HG03565 (cell line): ENCODE measurements at regions not wholly inside any gene's neighbourhood (a gene's known extent, or its start where the extent isn't known, plus 50 kb on each side); places are given as distances from the start of the nearest gene placed in this dataset.

ENCODE experiments used
- ATAC-seq: cut with Tn5 transposase; IDR thresholded peaks from one replicate; pipeline ENCODE4 v1.9.1; 2021; ENCODE audit warnings: mild to moderate bottlenecking, moderate library complexity; ENCODE audit not compliant: unreplicated experiment

GRCh38 chr1:60487565-60488345 is 414.2 kb upstream of the C1orf87 start:
- ATAC-seq = no peak

GRCh38 chr1:60483509-60483908 is 409.9 kb upstream of the C1orf87 start:
- no peak for ATAC-seq

GRCh38 chr1:60470246-60470645 is 396.7 kb upstream of the C1orf87 start:
- no peak for ATAC-seq

GRCh38 chr1:60463786-60464185 is 390.2 kb upstream of the C1orf87 start:
- ATAC-seq = no peak

GRCh38 chr1:60463146-60463545 is 389.6 kb upstream of the C1orf87 start:
- no peak for ATAC-seq

GRCh38 chr1:60461925-60462595 is 388.5 kb upstream of the C1orf87 start:
- no peak for ATAC-seq

GRCh38 chr1:60458111-60458510 is 384.5 kb upstream of the C1orf87 start:
- no peak for ATAC-seq

GRCh38 chr1:60449876-60450275 is 376.3 kb upstream of the C1orf87 start:
- no peak for ATAC-seq

GRCh38 chr1:60448850-60449249 is 375.3 kb upstream of the C1orf87 start:
- ATAC-seq = no peak

- ATAC-seq = no peak
These were observed 371.1 kb upstream of the C1orf87 start for GRCh38 chr1:60444680-60445079.

GRCh38 chr1:60436186-60436585 is 362.6 kb upstream of the C1orf87 start:
- ATAC-seq = no peak

GRCh38 chr1:60431593-60431992 is 358.0 kb upstream of the C1orf87 start:
- ATAC-seq = no peak

GRCh38 chr1:60430375-60430774 is 356.8 kb upstream of the C1orf87 start:
- no peak for ATAC-seq

- no peak for ATAC-seq
These were observed 354.6 kb upstream of the C1orf87 start for GRCh38 chr1:60428127-60428526.

- ATAC-seq = no peak
These were observed 354.1 kb upstream of the C1orf87 start for GRCh38 chr1:60427701-60428100.

GRCh38 chr1:60427194-60427593 is 353.6 kb upstream of the C1orf87 start:
- no peak for ATAC-seq

GRCh38 chr1:60425528-60425927 is 352.0 kb upstream of the C1orf87 start:
- peak; percentile 56 for ATAC-seq

- ATAC-seq = no peak
These were observed 349.7 kb upstream of the C1orf87 start for GRCh38 chr1:60423146-60423780.

- ATAC-seq = no peak
These were observed 348.4 kb upstream of the C1orf87 start for GRCh38 chr1:60421965-60422364.

GRCh38 chr1:60419023-60419422 is 345.5 kb upstream of the C1orf87 start:
- ATAC-seq = no peak

GRCh38 chr1:60415696-60416095 is 342.1 kb upstream of the C1orf87 start:
- ATAC-seq = no peak

GRCh38 chr1:60413091-60413490 is 339.5 kb upstream of the C1orf87 start:
- no peak for ATAC-seq
